Activated T-cell treated with anti-CD3 and anti-CD28 coated beads, Interleukin-2, amount 50 U/mL, for 4 hours (primary cell): ENCODE measurements at regions not wholly inside any gene's neighbourhood (a gene's known extent, or its start where the extent isn't known, plus 50 kb on each side); places are given as distances from the start of the nearest gene placed in this dataset.

Source experiments
- ATAC-seq, 2 donors: fragments of 200-7000 bp; cut with Tn5 transposase; one replicate each; pipeline ENCODE4 v1.10.0; 2021
- DNase-seq: peaks from one replicate; pipeline ENCODE4 v3.0.0-alpha.2; 2020
- H3K27me3 Mint-ChIP-seq: one replicate; pipeline ENCODE4 v1.8.0; 2021; ENCODE audit warnings: low read depth, mixed read lengths
- H3K36me3 Mint-ChIP-seq: one replicate; pipeline ENCODE4 v1.8.0; 2022; ENCODE audit warnings: mixed read lengths; ENCODE audit not compliant: insufficient read depth
- H3K4me1 Mint-ChIP-seq: one replicate; pipeline ENCODE4 v1.8.0; 2021; ENCODE audit warnings: low read depth, mixed read lengths
- H3K4me3 Mint-ChIP-seq: one replicate; pipeline ENCODE4 v1.8.0; 2021; ENCODE audit warnings: mild to moderate bottlenecking, moderate library complexity, mixed read lengths
- H3K9me3 Mint-ChIP-seq: one replicate; pipeline ENCODE4 v1.8.0; 2021; ENCODE audit warnings: mixed read lengths

GRCh38 chr6:168885196-168885595, 368.4 kb downstream of the THBS2 start:
- Mint-ChIP-seq H3K27me3 (peaks cover 4% of the 10 kb centered on the region), H3K4me1 (peaks cover 10% of the 10 kb centered on the region), H3K9me3 (no peaks in the 10 kb centered on the region), H3K36me3 (no peaks in the 10 kb centered on the region), H3K4me3 (no peak overlapping the region)
- ATAC-seq = no peak
- DNase-seq = no peak

GRCh38 chr6:168884646-168885086, 369.0 kb downstream of the THBS2 start:
- H3K27me3 Mint-ChIP-seq = peaks cover 4% of the 10 kb centered on the region
- ATAC-seq = peak; percentile 97
- no peaks in the 10 kb centered on the region for H3K36me3 Mint-ChIP-seq
- H3K4me1 Mint-ChIP-seq = peaks cover 10% of the 10 kb centered on the region
- H3K9me3 Mint-ChIP-seq = no peaks in the 10 kb centered on the region
- H3K4me3 Mint-ChIP-seq = peak overlapping the region; percentile 77
- DNase-seq = peak; percentile 77

- peak overlapping the region; percentile 77 for H3K4me3 Mint-ChIP-seq
- peak; percentile 52 to 62 for ATAC-seq
- no peaks in the 10 kb centered on the region for H3K36me3 Mint-ChIP-seq
- H3K27me3 Mint-ChIP-seq = peaks cover 4% of the 10 kb centered on the region
- H3K4me1 Mint-ChIP-seq = peaks cover 10% of the 10 kb centered on the region
- no peak for DNase-seq
- no peaks in the 10 kb centered on the region for H3K9me3 Mint-ChIP-seq
Measured at GRCh38 chr6:168884050-168884645, 369.5 kb downstream of the THBS2 start.

- Mint-ChIP-seq H3K4me1 (peaks cover 10% of the 10 kb centered on the region), H3K36me3 (no peaks in the 10 kb centered on the region), H3K27me3 (peaks cover 4% of the 10 kb centered on the region), H3K9me3 (no peaks in the 10 kb centered on the region), H3K4me3 (peak overlapping the region; percentile 77)
- DNase-seq = no peak
- ATAC-seq = no peak
Measured at GRCh38 chr6:168883410-168884049, 370.1 kb downstream of the THBS2 start.

- DNase-seq = no peak
- no peaks in the 10 kb centered on the region for H3K9me3 Mint-ChIP-seq
- peaks cover 6% of the 10 kb centered on the region for H3K27me3 Mint-ChIP-seq
- ATAC-seq = no peak
- H3K4me3 Mint-ChIP-seq = no peak overlapping the region
- peaks cover 10% of the 10 kb centered on the region for H3K4me1 Mint-ChIP-seq
- H3K36me3 Mint-ChIP-seq = no peaks in the 10 kb centered on the region
Measured at GRCh38 chr6:168880271-168880670, 373.4 kb downstream of the THBS2 start.

- Mint-ChIP-seq H3K27me3 (peaks cover 6% of the 10 kb centered on the region), H3K4me1 (no peaks in the 10 kb centered on the region), H3K4me3 (no peak overlapping the region), H3K9me3 (no peaks in the 10 kb centered on the region), H3K36me3 (no peaks in the 10 kb centered on the region)
- DNase-seq (no peak), ATAC-seq (peak in 1 of 2 donors; percentile 43)
Measured at GRCh38 chr6:168877821-168878282, 375.8 kb downstream of the THBS2 start.

- no peak overlapping the region for H3K4me3 Mint-ChIP-seq
- H3K9me3 Mint-ChIP-seq = no peaks in the 10 kb centered on the region
- peaks cover 6% of the 10 kb centered on the region for H3K27me3 Mint-ChIP-seq
- no peaks in the 10 kb centered on the region for H3K4me1 Mint-ChIP-seq
- DNase-seq (no peak), ATAC-seq (no peak)
- no peaks in the 10 kb centered on the region for H3K36me3 Mint-ChIP-seq
Measured at GRCh38 chr6:168876956-168877355, 376.7 kb downstream of the THBS2 start.

GRCh38 chr6:168875811-168876576, 377.7 kb downstream of the THBS2 start:
- ATAC-seq = no peak
- DNase-seq = no peak
- peaks cover 6% of the 10 kb centered on the region for H3K27me3 Mint-ChIP-seq
- H3K4me3 Mint-ChIP-seq = no peak overlapping the region
- H3K4me1 Mint-ChIP-seq = no peaks in the 10 kb centered on the region
- no peaks in the 10 kb centered on the region for H3K36me3 Mint-ChIP-seq
- no peaks in the 10 kb centered on the region for H3K9me3 Mint-ChIP-seq

GRCh38 chr6:168874637-168875036, 379.0 kb downstream of the THBS2 start:
- no peak overlapping the region for H3K4me3 Mint-ChIP-seq
- H3K27me3 Mint-ChIP-seq = peaks cover 3% of the 10 kb centered on the region
- H3K9me3 Mint-ChIP-seq = no peaks in the 10 kb centered on the region
- no peaks in the 10 kb centered on the region for H3K4me1 Mint-ChIP-seq
- no peaks in the 10 kb centered on the region for H3K36me3 Mint-ChIP-seq
- ATAC-seq = no peak
- DNase-seq = no peak

GRCh38 chr6:168873278-168874190, 380.1 kb downstream of the THBS2 start:
- Mint-ChIP-seq H3K36me3 (no peaks in the 10 kb centered on the region), H3K9me3 (no peaks in the 10 kb centered on the region), H3K4me1 (no peaks in the 10 kb centered on the region), H3K4me3 (no peak overlapping the region), H3K27me3 (peaks cover 3% of the 10 kb centered on the region)
- DNase-seq (no peak), ATAC-seq (no peak)

- Mint-ChIP-seq H3K4me1 (no peaks in the 10 kb centered on the region), H3K9me3 (no peaks in the 10 kb centered on the region), H3K4me3 (no peak overlapping the region), H3K36me3 (no peaks in the 10 kb centered on the region), H3K27me3 (peaks cover 2% of the 10 kb centered on the region)
- ATAC-seq (no peak), DNase-seq (no peak)
Measured at GRCh38 chr6:168871642-168872315, 381.9 kb downstream of the THBS2 start.

- ATAC-seq = no peak
- H3K36me3 Mint-ChIP-seq = no peaks in the 10 kb centered on the region
- no peak overlapping the region for H3K4me3 Mint-ChIP-seq
Measured at GRCh38 chr6:168870982-168871381, 382.7 kb downstream of the THBS2 start.

GRCh38 chr6:168867247-168868102, 386.2 kb downstream of the THBS2 start:
- Mint-ChIP-seq H3K36me3 (no peaks in the 10 kb centered on the region), H3K4me1 (no peaks in the 10 kb centered on the region), H3K4me3 (no peak overlapping the region), H3K27me3 (no peaks in the 10 kb centered on the region), H3K9me3 (no peaks in the 10 kb centered on the region)
- ATAC-seq = no peak
- no peak for DNase-seq

More at GRCh38 chr6:168870982-168871381, 382.7 kb downstream of the THBS2 start:
- Mint-ChIP-seq H3K27me3 (no peaks in the 10 kb centered on the region), H3K9me3 (no peaks in the 10 kb centered on the region), H3K4me1 (no peaks in the 10 kb centered on the region)
- DNase-seq = no peak
